Sigmoid colon (tissue), 6 donors: ENCODE measurements at regions not wholly inside any gene's neighbourhood (a gene's known extent, or its start where the extent isn't known, plus 50 kb on each side); places are given as distances from the start of the nearest gene placed in this dataset.

Experiments
- DNase-seq: peaks from one replicate; pipeline ENCODE4 v3.0.0-alpha.2; 2019
- H3K27ac ChIP-seq, 4 donors: fragments of 200-600 bp; sonication (generic); one replicate each; pipeline ENCODE4 v1.5.1; 2016 to 2019; ENCODE audit warnings: mild to moderate bottlenecking in 1 of 4
- H3K27me3 ChIP-seq, 3 donors: fragments of 200-600 bp; sonication (generic); one replicate each; pipeline ENCODE4 v1.5.1; 2019; ENCODE audit warnings: mild to moderate bottlenecking in 1 of 3
- H3K36me3 ChIP-seq, 4 donors: fragments of 200-600 bp; sonication (generic); one replicate each; pipeline ENCODE4 v1.5.1; 2016 to 2019
- H3K4me1 ChIP-seq, 4 donors: fragments of 200-600 bp; sonication (generic); one replicate each; pipeline ENCODE4 v1.5.1; 2017 to 2019
- H3K4me3 ChIP-seq, 4 donors: fragments of 200-600 bp; sonication (generic); one replicate each; pipeline ENCODE4 v1.5.1; 2017 to 2019; ENCODE audit warnings: mild to moderate bottlenecking in 2 of 4, moderate library complexity in 1 of 4
- H3K9me3 ChIP-seq, 4 donors: fragments of 200-600 bp in 3 of 4; sonication (generic) in 3 of 4; one replicate each; pipeline versions ENCODE4 v1.5.1 to v1.6.1; 2013 to 2019
- CTCF ChIP-seq, 4 experiments: fragments of 450-650 bp in 3 of 4; fragments of 200-600 bp in 1 of 4; IDR thresholded peaks; one replicate each; pipeline ENCODE4 v1.5.1; 2016 to 2019; ENCODE audit warnings: antibody characterized with exemption in 4 of 4, mild to moderate bottlenecking in 3 of 4, moderate library complexity in 2 of 4
- EP300 ChIP-seq, 4 donors: sonication (generic); formaldehyde crosslinking; IDR thresholded peaks; one replicate each; pipeline ENCODE4 v1.6.1; 2017; ENCODE audit warnings: antibody characterized with exemption in 4 of 4
- POLR2A ChIP-seq, 2 donors: fragments of 450-650 bp; IDR thresholded peaks; one replicate each; pipeline ENCODE4 v1.6.1; 2016; ENCODE audit warnings: antibody characterized with exemption in 2 of 2, mild to moderate bottlenecking in 2 of 2, moderate library complexity in 2 of 2
- POLR2AphosphoS5 ChIP-seq, 4 donors: sonication (generic); formaldehyde crosslinking; IDR thresholded peaks; one replicate each; pipeline ENCODE4 v1.6.1; 2017; ENCODE audit warnings: antibody characterized with exemption in 4 of 4
- WGBS, 2 donors: extraction: QIAGEN DNeasy Blood & Tissue Kit; methylation state at CpG; one replicate each; pipeline ENCODE4 v1.1.7; 2013; 5-methylcytosine and 5-hydroxymethylcytosine counted together
- intact Hi-C: fragments of 100-400 bp; cut with DNase I; formaldehyde crosslinking; loops from one replicate; pipeline ENCODE4 v1.15.1; 2023
- donor health status: healthy with polysubstance abuse.
- donor health status: healthy.

- H3K4me1 ChIP-seq: no peaks in the 10 kb centered on the region
- H3K27me3 ChIP-seq: no peaks in the 10 kb centered on the region
- H3K27ac ChIP-seq: no peak overlapping the region
- H3K36me3 ChIP-seq: no peaks in the 10 kb centered on the region
- no peak for DNase-seq
- 49 to 80% methylated on average over 6 of the region's 6 CpGs for WGBS, 2 donors
- intact Hi-C loops: no loop called here
- no peak overlapping the region for H3K4me3 ChIP-seq
- TF ChIP-seq POLR2A (IDR thresholded peaks at IDR 0.05) (no peak), POLR2AphosphoS5 (IDR thresholded peaks at IDR 0.05) (no peak), EP300 (IDR thresholded peaks at IDR 0.05) (no peak), CTCF (IDR thresholded peaks at IDR 0.05) (no peak)
- H3K9me3 ChIP-seq: no peaks in the 10 kb centered on the region
These were observed 450.0 kb downstream of the NPIPA7 start for GRCh38 chr16:16828913-16829398.

GRCh38 chr16:16830401-16830800 lies 451.5 kb downstream of the NPIPA7 start:
- H3K4me1 ChIP-seq: no peaks in the 10 kb centered on the region

GRCh38 chr16:16830973-16831372 lies 452.0 kb downstream of the NPIPA7 start:
- no peaks in the 10 kb centered on the region for H3K9me3 ChIP-seq
- H3K4me1 ChIP-seq: no peaks in the 10 kb centered on the region
- H3K27ac ChIP-seq: no peak overlapping the region
- no peaks in the 10 kb centered on the region for H3K27me3 ChIP-seq
- no peak for TF ChIP-seq CTCF (IDR thresholded peaks at IDR 0.05)
- H3K36me3 ChIP-seq: no peaks in the 10 kb centered on the region
- no peak for DNase-seq
- H3K4me3 ChIP-seq: no peak overlapping the region
- WGBS, 2 donors: 69 to 72% methylated on average over 2 of the region's 2 CpGs
- intact Hi-C loops: no loop called here

More at GRCh38 chr16:16830401-16830800, 451.5 kb downstream of the NPIPA7 start:
- Histone ChIP-seq H3K27me3 (no peaks in the 10 kb centered on the region), H3K27ac (no peak overlapping the region), H3K4me3 (no peak overlapping the region), H3K9me3 (no peaks in the 10 kb centered on the region), H3K36me3 (no peaks in the 10 kb centered on the region)
- DNase-seq: no peak
- intact Hi-C loops: no loop called here
- 19 to 71% methylated on average over 1 of the region's 1 CpG for WGBS, 2 donors
- TF ChIP-seq POLR2A (IDR thresholded peaks at IDR 0.05) (no peak), EP300 (IDR thresholded peaks at IDR 0.05) (no peak), POLR2AphosphoS5 (IDR thresholded peaks at IDR 0.05) (no peak), CTCF (IDR thresholded peaks at IDR 0.05) (no peak)

- no peaks in the 10 kb centered on the region for H3K9me3 ChIP-seq
- no peaks in the 10 kb centered on the region for H3K36me3 ChIP-seq
- no peak overlapping the region for H3K27ac ChIP-seq
- TF ChIP-seq POLR2AphosphoS5 (IDR thresholded peaks at IDR 0.05): no peak
- TF ChIP-seq EP300 (IDR thresholded peaks at IDR 0.05): no peak
- no peak for TF ChIP-seq CTCF (IDR thresholded peaks at IDR 0.05)
- no peak for TF ChIP-seq POLR2A (IDR thresholded peaks at IDR 0.05)
- intact Hi-C loops: no loop called here
- no peak overlapping the region for H3K4me3 ChIP-seq
- no peak for DNase-seq
- no peaks in the 10 kb centered on the region for H3K4me1 ChIP-seq
- H3K27me3 ChIP-seq: no peaks in the 10 kb centered on the region
- 46 to 75% methylated on average over 3 of the region's 3 CpGs for WGBS, 2 donors
These were observed 454.2 kb downstream of the NPIPA7 start for GRCh38 chr16:16833165-16833564.

- TF ChIP-seq CTCF (IDR thresholded peaks at IDR 0.05) (no peak), EP300 (IDR thresholded peaks at IDR 0.05) (no peak), POLR2AphosphoS5 (IDR thresholded peaks at IDR 0.05) (no peak), POLR2A (IDR thresholded peaks at IDR 0.05) (no peak)
- no peaks in the 10 kb centered on the region for H3K9me3 ChIP-seq
- no peak for DNase-seq
- intact Hi-C loops: no loop called here
- H3K4me3 ChIP-seq: no peak overlapping the region
- no peaks in the 10 kb centered on the region for H3K4me1 ChIP-seq
- no peak overlapping the region for H3K27ac ChIP-seq
- WGBS, 2 donors: 55 to 85% methylated on average over 5 of the region's 5 CpGs
- no peaks in the 10 kb centered on the region for H3K27me3 ChIP-seq
- no peaks in the 10 kb centered on the region for H3K36me3 ChIP-seq
These were observed 471.3 kb downstream of the NPIPA7 start for GRCh38 chr16:16850274-16850673.
